Central memory CD4-positive, alpha-beta T cell (primary cell): ENCODE measurements at regions not wholly inside any gene's neighbourhood (a gene's known extent, or its start where the extent isn't known, plus 50 kb on each side); places are given as distances from the start of the nearest gene placed in this dataset.
"Not testable (repeated sequence)": the region's sequence is repeated elsewhere in the genome, so short reads cannot be mapped to it uniquely, and the experiment has no call there.

ENCODE experiments used
- DNase-seq: peaks from one replicate; pipeline ENCODE4 v3.0.0; 2022

DNA sequence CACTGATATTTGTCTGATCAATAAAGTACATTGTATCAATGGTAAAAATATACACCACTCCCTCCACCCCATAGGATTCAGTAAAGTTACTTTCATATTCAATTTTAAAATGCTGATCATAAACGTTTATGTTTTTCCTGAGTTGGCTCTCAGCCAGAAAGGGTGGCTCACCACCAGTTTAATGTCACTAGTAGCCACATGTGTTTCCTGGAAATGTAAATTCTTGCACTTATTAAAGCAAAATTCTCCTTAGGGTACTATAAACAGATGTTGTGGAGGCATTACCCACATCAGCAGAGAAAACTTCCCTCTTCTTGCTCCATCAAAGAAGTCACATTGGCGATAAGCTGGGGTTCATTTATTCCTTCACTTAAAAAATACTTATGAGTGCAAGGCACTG, 210.3 kb downstream of the SREK1 start:
- no peak for DNase-seq

DNA sequence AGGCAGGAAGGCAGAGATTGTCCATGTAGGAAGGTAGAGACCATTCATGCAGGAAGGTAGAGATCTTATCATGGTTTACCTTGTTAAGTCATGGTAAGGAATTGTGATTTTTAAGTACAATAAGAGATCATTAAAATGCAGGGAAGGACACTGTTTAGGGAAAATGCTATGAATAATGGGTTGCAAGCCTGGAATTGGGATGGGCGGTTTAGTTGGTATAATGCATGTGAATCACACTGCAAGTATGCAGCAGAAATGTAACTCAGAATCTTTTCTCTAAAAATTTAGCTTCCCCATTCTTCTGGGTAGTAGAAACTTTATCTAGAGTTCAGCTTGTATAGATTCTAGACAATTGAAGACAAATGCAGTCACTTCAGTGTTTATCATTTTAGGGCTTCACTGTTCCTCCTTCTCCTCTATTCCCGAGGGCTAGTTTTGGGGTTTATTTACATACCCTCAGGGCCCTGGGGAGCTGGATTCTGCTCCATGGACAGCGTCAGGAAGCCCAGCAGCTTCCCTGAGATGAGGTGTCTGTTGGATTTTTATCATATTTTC, 212.0 kb downstream of the SREK1 start:
- DNase-seq, result no peak

DNA sequence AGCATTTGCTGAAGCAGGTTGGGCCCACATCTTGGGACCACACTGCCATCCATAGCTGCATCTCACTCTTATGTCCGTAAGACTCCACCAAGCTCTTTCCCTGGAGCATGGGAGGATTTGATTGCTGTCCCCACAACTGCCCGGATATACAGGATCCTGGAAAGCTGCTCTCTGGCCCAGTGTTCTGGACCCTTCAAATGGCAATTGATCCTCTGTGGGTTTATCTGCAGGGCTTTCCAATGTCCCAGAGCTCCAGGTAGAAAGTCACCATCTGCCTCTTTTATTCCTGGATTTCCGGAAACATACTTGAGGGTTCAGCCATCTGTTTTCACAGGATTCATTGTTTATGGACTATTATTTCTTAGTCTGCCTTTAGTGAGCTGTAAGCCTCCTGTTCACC, 214.6 kb downstream of the SREK1 start:
- no peak for DNase-seq

DNA sequence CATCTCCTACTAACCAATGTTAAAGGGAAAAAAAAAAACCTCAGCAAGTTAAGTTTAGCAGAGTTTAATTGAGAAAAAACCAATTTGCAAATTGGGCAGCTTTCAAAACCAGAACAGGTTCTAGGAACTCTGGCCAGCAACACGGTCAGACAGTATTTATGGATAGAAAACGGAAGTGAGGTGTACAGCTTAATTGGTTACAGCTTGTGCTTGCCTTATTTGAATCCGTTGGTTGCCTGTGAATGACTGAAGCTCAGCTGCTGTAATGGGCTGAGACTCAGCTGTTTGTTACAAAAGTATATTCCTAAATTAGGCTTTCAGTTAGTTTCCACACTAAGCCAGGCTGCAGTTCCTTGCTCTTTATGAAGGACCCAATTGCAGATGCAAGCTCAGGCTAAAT, 217.0 kb downstream of the SREK1 start:
- DNase-seq, result no peak

DNA sequence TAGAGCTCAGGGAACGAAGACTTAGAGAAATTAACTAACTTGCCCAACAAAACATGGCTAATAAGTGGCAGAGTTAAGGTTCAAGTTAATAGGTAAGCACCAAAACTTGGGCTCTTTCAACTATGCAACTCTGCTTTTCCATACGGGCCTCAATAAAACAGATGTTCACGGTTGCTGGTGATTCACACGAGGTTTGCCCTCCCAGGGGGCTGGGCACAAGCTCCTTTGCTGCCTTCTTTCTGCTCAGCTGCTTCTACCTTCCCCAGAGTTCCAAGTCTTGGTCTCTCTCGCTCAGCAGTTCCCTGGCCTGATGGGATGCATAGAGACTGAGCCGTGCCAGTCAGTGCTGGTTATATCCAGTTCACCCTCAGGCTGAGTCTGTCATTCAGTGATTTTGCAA, 217.9 kb downstream of the SREK1 start:
- no peak for DNase-seq

DNA sequence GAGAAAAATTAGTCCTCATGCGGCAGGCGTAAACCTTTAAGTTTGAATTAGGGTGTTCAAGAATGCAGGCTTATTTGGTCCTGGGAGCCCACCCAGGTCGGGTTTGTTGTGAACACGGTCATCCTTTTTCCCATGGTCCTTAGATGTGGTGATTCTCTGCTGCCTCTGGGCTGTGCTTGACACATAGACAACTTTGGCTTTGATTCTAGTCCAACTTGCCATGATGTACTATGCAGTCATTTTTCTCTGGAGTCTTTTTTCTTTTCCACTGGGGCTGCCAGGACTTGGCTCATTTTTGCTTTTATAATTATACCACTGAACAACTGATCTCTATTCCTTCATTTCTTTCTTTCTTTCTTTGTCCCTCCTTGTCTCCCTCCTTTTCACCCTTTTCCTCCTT, 218.6 kb downstream of the SREK1 start:
- no peak for DNase-seq

DNA sequence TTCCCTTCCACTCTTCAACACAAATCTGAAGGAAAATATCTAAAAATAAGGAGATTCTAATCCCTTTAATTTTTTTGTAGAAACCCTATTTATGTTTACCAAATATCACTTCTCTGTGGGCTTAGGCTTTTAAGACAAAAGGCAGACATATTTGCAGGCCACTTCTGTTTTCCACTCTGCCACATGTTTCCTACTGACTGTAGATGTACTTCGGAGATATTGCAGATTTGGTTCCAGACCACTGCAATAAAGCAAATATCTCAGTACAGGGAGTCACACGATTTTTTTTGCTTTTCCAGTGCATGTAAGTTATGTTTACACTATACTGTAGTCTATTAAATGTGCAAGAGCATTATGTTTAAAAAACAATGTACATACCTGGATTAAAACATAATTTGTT, 219.0 kb downstream of the SREK1 start:
- no peak for DNase-seq

DNA sequence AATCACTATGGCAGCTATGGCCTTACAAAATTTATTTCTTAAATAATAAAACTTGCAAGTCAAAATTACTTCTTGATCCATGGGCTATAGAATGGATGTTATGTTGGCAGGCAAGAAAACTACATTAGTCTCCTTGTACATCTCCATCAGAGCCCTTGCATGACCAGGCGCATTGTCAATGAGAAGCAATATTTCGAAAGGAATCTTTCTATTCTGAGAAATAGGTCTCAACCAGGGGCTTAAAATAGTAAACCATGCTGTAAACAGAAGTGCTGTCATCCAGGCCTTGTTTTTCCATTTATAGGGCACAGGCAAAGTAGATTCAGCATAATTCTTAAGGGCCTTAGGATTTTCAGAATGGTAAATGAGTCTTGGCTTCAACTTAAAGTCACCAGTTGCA, 220.1 kb downstream of the SREK1 start:
- no peak for DNase-seq

DNA sequence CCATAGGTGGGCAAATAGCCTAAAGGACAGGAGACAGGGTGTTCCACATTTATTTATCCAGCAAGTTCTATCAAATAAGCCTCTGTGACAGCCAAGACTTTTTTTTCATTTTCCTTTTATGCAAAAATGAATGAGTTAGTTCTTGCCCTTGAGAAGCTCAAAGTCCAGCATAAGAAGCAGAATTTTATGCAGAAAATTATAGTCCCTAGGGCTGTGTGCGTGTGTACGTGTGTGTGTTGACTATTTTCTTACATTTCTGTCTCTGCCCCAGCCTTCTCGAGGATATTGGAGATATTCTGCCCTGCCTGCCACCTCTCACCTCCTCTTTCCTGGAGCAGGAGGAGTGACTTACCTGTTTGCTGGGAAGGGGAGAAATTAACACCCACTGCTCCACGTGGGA, 221.9 kb downstream of the SREK1 start:
- no peak for DNase-seq

DNA sequence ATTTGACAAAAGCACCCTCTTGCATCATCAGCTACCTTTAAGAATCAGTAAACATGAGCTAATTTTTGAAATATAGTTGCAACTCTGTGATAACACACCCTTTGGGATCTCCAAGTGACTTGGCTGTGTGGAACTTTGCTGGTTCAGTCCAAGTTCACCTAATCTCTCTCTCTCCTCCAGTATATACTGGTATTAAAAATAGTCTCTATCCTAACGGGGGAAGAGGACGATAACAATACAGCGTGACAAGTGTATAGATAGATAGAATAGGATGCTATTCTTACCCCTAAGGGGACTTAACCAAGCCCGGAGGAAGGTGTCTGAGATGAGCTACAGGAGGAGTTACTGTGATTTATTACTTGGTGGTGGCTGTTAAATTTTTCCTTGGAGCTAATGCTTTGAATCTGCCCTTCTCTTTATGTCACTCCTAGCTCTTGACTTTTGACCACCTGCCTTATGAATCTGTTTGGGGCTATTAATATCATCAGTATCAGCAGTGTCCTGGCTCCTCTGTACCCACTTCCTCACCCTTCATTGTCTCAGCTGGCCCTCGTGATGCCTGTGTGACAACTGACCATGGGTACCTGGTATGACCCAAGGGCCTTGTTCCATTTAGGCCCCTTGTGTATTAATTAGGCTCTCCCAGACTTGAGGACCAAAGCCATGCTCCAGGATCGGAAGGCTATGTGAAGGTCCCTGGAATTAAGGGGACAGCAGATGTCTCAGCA, 223.9 kb downstream of the SREK1 start:
- DNase-seq, result no peak

DNA sequence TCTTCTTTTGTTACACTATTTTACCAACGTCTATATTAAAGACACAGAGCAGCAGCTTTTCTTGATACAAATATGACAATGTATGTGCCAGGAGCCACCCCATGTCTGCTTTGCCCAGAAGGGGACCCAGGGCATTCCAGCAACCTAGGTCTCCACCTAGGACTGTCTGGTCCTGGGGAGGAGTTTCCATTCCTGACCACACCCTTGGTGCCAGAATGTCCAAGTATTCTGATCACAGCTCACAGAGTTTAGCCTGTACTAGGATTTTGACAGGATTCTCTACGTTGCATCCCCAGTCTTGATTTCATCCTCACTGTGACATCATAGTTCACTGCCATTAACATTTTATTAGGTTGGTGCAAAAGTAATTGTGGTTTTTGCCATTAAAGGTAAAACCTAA, 224.7 kb downstream of the SREK1 start:
- DNase-seq, result no peak

DNA sequence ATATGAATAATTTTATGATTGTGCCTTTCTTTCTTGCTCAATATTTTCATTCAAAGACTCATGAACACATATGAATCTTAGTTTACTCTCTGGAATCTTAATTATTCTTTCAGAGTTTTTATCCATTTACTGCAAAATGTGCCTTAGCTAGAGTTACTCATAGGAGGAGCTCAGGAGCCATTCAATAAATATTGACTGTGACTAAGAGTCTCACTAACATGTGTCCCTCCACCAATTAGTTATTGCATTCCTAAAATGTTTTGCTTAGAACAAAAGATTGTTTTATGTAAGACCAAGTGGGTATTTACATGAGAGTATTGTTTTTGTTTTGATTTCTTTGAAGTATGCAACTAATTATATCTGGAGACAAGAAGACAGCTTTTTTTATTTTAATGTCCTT, 218.4 kb upstream of the MAST4 start:
- DNase-seq, result no peak

DNA sequence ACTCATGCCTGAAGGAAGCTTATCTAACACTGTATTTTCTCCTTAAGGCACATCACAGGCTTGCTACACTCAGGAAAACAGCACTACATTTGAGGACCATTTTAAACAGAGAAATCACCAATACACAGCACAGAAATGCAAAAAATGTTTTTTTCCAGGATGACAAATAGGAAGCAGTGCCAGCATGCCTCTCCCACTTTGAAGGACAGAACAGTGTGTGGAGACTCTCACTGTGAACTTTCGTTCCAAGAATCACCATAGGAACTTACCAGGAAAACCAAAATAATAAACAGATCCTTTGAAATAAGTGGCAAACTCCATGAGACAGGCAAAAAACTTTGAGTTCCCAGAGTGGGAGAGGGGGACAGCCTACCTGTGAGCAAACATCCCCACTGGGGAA, 217.8 kb upstream of the MAST4 start:
- no peak for DNase-seq

DNA sequence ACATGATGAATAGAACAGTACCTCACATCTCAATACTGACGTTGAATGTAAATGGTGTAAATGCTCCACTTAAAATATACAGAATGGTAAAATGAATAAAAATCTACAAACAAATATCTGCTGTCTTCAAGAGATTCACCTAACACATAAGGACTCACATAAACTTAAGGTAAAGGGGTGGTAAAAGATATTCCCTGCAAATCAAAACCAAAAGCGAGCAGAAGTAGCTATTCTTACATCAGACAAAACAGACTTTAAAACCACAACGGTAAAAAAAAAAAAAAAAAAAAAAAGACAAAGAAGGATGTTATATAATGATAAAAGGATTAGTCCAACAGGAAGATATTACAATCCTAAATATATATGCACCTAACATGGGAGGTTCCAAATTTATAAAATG, 214.0 kb upstream of the MAST4 start:
- no peak for DNase-seq

DNA sequence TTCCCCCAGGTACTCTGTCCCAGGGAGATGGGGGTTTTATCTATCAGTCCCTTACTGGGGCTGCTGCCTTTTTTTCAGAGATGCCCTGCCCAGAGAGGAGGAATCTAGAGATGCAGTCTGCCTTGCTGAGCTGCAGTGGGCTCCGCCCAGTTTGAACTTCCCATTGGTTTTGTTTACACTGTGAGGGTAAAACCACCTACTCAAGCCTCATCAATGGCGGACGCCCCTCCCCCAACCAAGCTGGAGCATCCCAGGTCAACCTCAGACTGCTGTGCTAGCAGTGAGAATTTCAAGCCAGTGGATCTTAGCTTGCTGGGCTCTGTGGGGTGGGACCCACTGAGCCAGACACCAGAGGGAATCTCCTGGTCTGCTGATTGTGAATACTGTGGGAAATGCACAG, 191.0 kb upstream of the MAST4 start:
- not testable (repeated sequence) for DNase-seq

DNA sequence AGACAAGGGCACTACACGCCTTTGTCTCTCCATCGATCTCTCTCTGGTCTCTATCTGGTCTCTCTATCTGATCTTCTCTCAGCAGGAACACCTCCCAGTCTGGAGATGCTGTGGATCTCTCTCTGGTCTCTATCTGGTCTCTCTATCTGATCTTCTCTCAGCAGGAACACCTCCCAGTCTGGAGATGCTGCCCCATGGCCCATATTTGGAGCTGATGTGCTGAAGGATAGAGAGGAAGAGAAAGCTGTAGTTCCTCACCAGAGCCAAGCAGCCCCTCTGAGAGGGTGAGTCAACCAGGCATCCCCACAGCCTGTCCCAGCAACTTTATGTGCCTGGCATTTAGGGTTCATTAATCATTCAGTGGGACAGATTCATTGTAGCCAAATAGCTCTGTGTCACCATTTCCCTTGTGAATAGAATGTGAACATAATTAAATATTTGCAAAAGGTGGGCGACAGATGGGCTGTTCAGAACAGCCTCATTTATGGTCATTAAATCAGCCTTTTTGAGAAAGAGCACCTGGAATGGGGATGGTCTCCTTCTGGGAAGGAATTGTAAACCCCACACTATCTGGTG, 189.3 kb upstream of the MAST4 start:
- no peak for DNase-seq

DNA sequence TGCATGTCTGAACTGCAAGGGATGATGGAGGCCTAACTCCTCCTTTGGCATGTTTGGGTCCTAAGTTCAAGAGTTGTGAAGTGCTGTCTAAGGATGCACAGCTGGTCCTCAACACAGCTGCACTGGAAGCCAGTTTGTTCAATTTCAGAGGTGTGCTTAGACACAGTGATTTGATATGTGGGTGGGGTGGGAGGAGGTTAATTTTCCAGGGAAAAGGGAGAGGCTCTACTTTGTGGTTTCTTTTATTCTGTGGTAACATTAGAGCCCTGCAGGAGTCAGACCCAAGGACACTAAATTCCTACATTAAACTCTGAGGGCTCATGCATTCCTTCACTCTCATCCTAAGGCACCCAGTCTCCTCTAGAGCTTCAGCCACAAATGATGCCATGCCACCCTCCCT, 188.4 kb upstream of the MAST4 start:
- DNase-seq, result no peak

DNA sequence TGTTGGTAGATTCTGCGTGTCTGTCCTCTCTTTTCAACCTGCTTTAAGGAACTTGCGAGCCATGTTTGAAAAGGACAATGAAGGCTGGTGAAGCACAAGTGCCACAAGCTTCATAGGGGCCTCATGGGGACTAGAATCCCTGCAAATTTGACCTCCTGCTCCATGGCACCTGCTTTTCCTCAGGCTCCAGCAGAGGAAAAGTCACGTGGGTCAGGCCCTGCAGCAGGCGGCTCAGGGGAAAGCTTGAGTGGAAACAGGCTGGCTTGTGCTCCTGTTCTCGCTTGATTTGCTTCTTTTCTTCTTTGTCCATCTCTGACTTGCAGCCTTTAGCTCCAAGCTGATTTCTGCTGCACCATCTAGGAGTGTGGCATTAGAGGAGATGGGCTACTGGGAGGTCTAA, 187.6 kb upstream of the MAST4 start:
- DNase-seq, result no peak

DNA sequence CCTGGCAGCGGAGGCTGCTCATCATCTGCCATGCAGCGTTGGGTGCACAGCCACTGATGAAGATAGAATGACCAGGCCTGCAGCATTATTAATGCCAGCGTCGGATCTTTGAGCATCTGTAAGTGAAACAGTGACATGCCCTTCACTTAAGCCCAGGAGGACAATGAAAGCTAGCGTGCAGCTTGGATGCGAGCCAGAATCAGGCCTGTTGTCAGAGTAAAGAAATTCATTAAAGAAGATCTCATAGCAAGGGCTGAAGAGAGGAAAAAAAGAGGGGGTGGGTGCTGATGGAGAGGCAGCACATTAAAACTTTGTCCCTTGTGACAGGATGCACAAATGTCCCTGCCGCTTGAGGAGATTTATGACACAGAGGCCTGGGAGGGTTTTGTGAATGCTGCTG, 186.1 kb upstream of the MAST4 start:
- no peak for DNase-seq

DNA sequence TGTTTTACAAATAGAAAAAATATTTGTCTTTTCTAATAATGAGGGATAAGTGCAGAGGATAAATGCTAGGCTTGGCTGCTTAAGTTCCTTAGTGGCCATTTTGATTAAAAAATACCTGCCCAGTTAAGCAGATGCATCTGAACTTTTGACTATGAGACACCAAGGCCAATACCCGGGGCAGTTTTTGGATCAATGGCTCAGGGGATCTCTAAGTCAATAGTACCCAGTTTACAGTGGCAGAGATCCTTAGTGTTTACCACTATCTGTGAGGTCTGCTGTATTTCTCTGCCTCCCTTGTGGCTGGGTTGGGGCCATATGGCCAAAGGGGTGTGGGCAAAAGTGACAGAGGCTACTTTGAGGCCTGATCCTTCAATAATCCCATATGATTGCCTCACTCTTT, 184.5 kb upstream of the MAST4 start:
- DNase-seq, result no peak

DNA sequence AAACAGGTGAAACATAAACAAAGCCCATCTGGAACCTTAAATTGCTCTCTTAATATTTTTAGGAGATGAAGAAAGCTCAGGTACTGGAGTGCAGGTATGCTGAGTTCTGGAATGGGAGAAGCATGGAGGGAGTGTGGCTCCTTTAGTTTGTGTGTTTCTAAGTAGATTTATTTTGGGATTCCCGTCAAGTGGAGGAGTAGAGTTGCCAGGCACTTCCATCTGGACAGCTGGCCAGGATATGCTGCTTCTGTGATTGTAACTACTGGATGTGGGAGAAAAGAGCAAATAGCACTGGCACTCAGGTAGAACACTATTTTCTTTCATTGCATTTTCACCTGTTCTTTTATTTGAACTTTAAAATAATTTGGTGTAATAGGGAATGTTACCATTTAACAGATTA, 182.3 kb upstream of the MAST4 start:
- no peak for DNase-seq

DNA sequence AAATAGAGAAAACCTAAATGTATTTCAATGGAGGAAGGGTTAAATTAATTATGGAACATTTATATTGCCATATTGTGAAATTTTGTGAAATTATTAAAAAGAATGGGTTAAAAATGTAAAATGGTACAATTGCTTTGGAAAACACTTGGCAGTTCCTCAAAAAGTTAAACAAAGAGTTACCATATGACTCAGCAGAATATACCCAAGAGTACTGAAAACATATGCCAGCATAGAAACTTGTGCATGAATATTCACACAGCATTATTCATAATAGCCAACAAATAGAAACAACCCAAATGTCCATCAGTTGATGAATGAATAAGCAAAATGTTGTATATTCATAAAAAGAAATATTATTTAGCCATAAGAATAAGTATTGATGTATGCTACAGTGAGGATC, 181.0 kb upstream of the MAST4 start:
- no peak for DNase-seq

DNA sequence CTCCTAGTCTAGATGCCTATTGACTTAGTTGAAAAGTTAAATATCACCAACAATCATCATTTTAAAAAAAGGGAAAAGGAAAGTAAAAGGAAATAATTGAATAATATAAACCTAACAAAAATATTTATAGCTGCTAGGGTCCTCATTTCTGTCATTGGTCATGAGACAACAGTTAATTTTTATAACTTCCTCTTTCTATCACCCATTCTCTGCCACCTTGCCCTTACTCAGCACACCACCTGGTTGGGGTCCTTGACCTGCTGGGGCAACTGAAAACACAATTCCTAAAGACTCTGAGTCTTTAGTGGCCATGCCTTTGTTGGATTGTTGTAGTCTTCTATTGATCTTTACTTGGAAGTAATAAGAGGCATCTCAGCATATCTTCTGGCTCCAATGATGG, 179.5 kb upstream of the MAST4 start:
- DNase-seq, result no peak

DNA sequence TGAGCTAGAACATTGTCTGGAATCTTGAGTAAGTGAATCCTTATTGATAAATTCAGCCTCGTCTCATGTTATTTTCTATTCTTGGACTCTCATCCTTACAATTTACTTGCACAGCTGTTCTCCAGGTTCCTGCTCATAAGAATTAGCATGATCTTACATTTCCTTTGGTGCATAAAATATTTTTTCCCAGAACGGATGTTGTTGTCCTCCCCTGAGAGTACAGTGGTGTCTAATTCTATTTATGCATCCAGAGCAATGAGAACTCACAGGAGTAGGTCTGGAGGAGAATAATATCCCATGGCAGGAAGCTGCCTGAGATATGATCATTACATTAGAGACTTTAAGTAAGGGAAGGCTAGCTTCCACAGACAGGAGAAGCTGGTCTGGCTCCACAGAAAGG, 178.4 kb upstream of the MAST4 start:
- no peak for DNase-seq

DNA sequence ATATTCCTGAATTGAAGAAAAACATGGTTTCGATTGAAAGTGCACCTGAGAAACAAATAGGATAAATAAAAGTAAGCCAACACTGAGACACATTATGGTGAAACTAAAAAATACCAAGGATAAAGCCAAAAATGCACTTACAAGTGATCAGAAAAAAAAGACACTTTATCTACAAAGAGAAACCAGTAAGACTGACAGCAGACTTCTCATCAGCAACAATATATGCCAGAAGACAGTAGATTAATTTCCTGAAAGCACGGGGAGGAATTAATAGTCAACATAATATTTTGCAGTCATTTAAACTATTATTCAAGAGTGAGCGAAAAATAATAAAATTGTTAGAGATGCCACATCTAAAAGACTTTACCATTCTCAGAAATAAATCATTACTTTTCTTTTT, 172.7 kb upstream of the MAST4 start:
- no peak for DNase-seq
